GM19455 (cell line): ENCODE measurements at regions not wholly inside any gene's neighbourhood (a gene's known extent, or its start where the extent isn't known, plus 50 kb on each side); places are given as distances from the start of the nearest gene placed in this dataset.

Experiments
- ATAC-seq: cut with Tn5 transposase; IDR thresholded peaks from one replicate; pipeline ENCODE4 v1.9.1; 2021; ENCODE audit not compliant: unreplicated experiment

GRCh38 chr1:25024615-25025350 lies 94.7 kb upstream of the RUNX3 start:
- ATAC-seq, result no peak

GRCh38 chr1:25023826-25024225 lies 93.8 kb upstream of the RUNX3 start:
- ATAC-seq, result no peak

- ATAC-seq, result no peak
These were observed 93.1 kb upstream of the RUNX3 start for GRCh38 chr1:25023190-25023578.

GRCh38 chr1:25022361-25023189 lies 92.5 kb upstream of the RUNX3 start:
- ATAC-seq, result peak; percentile 62

- no peak for ATAC-seq
These were observed 91.6 kb upstream of the RUNX3 start for GRCh38 chr1:25021591-25022215.

GRCh38 chr1:25020851-25021590 lies 90.9 kb upstream of the RUNX3 start:
- ATAC-seq, result no peak

- ATAC-seq, result no peak
These were observed 90.2 kb upstream of the RUNX3 start for GRCh38 chr1:25020173-25020845.

- peak; percentile 58 for ATAC-seq
These were observed 89.5 kb upstream of the RUNX3 start for GRCh38 chr1:25019337-25020172.

GRCh38 chr1:25018943-25019336 lies 88.9 kb upstream of the RUNX3 start:
- no peak for ATAC-seq

GRCh38 chr1:25018110-25018735 lies 88.1 kb upstream of the RUNX3 start:
- no peak for ATAC-seq

GRCh38 chr1:25017436-25018109 lies 87.5 kb upstream of the RUNX3 start:
- ATAC-seq, result no peak

GRCh38 chr1:25012966-25013962 lies 83.2 kb upstream of the RUNX3 start:
- no peak for ATAC-seq

- ATAC-seq, result no peak
These were observed 82.0 kb upstream of the RUNX3 start for GRCh38 chr1:25011943-25012638.

GRCh38 chr1:25011275-25011674 lies 81.2 kb upstream of the RUNX3 start:
- no peak for ATAC-seq

- no peak for ATAC-seq
These were observed 79.7 kb upstream of the RUNX3 start for GRCh38 chr1:25009671-25010262.

GRCh38 chr1:25008192-25008485 lies 78.1 kb upstream of the RUNX3 start:
- no peak for ATAC-seq
